SK-N-SH treated with all-trans-retinoic acid at 6 μM for 48 hours (cell line): ENCODE measurements at regions not wholly inside any gene's neighbourhood (a gene's known extent, or its start where the extent isn't known, plus 50 kb on each side); places are given as distances from the start of the nearest gene placed in this dataset.

Experiments used
- BACH2 ChIP-seq: fragments of 250-450 bp; sonication (Bioruptor Pico); IDR thresholded peaks from 2 replicates; pipeline ENCODE4 v1.9.0; 2021; ENCODE audit warnings: mild to moderate bottlenecking, borderline replicate concordance
- GLIS3 ChIP-seq: fragments of 250-450 bp; sonication (Bioruptor Pico); IDR thresholded peaks from 2 replicates; pipeline ENCODE4 v1.5.0; 2020; ENCODE audit warnings: mild to moderate bottlenecking, moderate library complexity
- RARB ChIP-seq: fragments of 250-450 bp; sonication (Bioruptor Pico); IDR thresholded peaks from 2 replicates; pipeline ENCODE4 v1.8.0; 2021; ENCODE audit warnings: mild to moderate bottlenecking, moderate library complexity
- TCF4 ChIP-seq: fragments of 250-450 bp; sonication (Bioruptor Pico); IDR thresholded peaks from 2 replicates; pipeline ENCODE4 v1.8.0; 2021; ENCODE audit warnings: mild to moderate bottlenecking, moderate library complexity, borderline replicate concordance
- TOX ChIP-seq: fragments of 250-450 bp; sonication (Bioruptor Pico); IDR thresholded peaks from 2 replicates; pipeline ENCODE4 v1.8.0; 2021; ENCODE audit warnings: mild to moderate bottlenecking, moderate library complexity, borderline replicate concordance
- ZFP30 ChIP-seq: fragments of 450-650 bp; formaldehyde crosslinking; IDR thresholded peaks from 2 replicates; pipeline ENCODE4 v1.5.0; 2022; ENCODE audit warnings: mild to moderate bottlenecking, moderate library complexity
- TF ChIP-seq, protein P1 (sequence below): fragments of 250-450 bp; sonication (Bioruptor Pico); IDR thresholded peaks from 2 replicates; pipeline ENCODE4 v1.8.0; 2020; ENCODE audit warnings: mild to moderate bottlenecking, moderate library complexity, borderline replicate concordance
- TF ChIP-seq, protein P2 (sequence below): fragments of 250-450 bp; sonication (Bioruptor Pico); IDR thresholded peaks from 2 replicates; pipeline ENCODE4 v1.5.1; 2021; ENCODE audit warnings: mild to moderate bottlenecking, moderate library complexity

DNA sequence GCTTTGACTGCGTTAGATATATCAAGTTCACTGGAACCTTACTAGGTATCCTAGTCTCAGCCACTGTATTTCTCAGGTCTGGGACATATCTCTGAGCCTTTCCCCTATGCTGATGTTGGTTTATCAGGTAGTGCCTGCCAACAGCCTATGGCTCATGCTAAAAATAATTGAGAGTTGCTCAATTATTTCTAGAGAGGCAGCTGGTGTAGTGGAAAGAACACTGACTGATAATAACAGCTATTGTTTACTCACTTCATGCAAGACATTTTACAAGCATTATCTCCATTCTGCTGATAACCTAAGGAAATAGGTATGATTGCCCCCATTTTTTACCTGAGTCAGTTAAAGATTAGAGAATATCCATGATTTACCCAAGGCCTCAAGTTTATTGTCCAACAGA is 231.4 kb downstream of the LRRN1 start:
- TF ChIP-seq, protein P1, sequence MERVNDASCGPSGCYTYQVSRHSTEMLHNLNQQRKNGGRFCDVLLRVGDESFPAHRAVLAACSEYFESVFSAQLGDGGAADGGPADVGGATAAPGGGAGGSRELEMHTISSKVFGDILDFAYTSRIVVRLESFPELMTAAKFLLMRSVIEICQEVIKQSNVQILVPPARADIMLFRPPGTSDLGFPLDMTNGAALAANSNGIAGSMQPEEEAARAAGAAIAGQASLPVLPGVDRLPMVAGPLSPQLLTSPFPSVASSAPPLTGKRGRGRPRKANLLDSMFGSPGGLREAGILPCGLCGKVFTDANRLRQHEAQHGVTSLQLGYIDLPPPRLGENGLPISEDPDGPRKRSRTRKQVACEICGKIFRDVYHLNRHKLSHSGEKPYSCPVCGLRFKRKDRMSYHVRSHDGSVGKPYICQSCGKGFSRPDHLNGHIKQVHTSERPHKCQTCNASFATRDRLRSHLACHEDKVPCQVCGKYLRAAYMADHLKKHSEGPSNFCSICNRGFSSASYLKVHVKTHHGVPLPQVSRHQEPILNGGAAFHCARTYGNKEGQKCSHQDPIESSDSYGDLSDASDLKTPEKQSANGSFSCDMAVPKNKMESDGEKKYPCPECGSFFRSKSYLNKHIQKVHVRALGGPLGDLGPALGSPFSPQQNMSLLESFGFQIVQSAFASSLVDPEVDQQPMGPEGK (CRISPR knock-in tag), result no peak
- TF ChIP-seq, protein P2, sequence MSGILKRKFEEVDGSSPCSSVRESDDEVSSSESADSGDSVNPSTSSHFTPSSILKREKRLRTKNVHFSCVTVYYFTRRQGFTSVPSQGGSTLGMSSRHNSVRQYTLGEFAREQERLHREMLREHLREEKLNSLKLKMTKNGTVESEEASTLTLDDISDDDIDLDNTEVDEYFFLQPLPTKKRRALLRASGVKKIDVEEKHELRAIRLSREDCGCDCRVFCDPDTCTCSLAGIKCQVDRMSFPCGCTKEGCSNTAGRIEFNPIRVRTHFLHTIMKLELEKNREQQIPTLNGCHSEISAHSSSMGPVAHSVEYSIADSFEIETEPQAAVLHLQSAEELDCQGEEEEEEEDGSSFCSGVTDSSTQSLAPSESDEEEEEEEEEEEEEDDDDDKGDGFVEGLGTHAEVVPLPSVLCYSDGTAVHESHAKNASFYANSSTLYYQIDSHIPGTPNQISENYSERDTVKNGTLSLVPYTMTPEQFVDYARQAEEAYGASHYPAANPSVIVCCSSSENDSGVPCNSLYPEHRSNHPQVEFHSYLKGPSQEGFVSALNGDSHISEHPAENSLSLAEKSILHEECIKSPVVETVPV (CRISPR knock-in tag), result no peak
- no peak for TF ChIP-seq ZFP30 (CRISPR knock-in tag)
- no peak for TF ChIP-seq GLIS3
- no peak for TF ChIP-seq BACH2 (CRISPR knock-in tag)
- no peak for TF ChIP-seq TOX (CRISPR knock-in tag)
- TF ChIP-seq TCF4 (CRISPR knock-in tag), result no peak
- TF ChIP-seq RARB (CRISPR knock-in tag), result no peak
